Fibroblast of pulmonary artery (primary cell): ENCODE measurements at regions not wholly inside any gene's neighbourhood (a gene's known extent, or its start where the extent isn't known, plus 50 kb on each side); places are given as distances from the start of the nearest gene placed in this dataset.
A peak's percentile ranks its signal among the peaks of the same experiment; 100 is the strongest.
"Not testable (repeated sequence)": the region's sequence is repeated elsewhere in the genome, so short reads cannot be mapped to it uniquely, and the experiment has no call there.

Experiments used
- DNase-seq: peaks from one replicate; pipeline ENCODE4 v3.0.0-alpha.2; 2010; ENCODE audit warnings: low read depth
- H3K4me3 ChIP-seq: replicated peaks from 2 replicates; pipeline ENCODE4 v1.5.1; 2011; ENCODE audit warnings: low read depth, mild to moderate bottlenecking, control low read depth, low read length, moderate library complexity
- TF ChIP-seq, protein P1 (sequence below): IDR thresholded peaks from 2 replicates; pipeline ENCODE4 v1.5.1; 2011; ENCODE audit warnings: mild to moderate bottlenecking, control low read depth, low read length, inconsistent platforms; ENCODE audit errors: missing control alignments

DNA sequence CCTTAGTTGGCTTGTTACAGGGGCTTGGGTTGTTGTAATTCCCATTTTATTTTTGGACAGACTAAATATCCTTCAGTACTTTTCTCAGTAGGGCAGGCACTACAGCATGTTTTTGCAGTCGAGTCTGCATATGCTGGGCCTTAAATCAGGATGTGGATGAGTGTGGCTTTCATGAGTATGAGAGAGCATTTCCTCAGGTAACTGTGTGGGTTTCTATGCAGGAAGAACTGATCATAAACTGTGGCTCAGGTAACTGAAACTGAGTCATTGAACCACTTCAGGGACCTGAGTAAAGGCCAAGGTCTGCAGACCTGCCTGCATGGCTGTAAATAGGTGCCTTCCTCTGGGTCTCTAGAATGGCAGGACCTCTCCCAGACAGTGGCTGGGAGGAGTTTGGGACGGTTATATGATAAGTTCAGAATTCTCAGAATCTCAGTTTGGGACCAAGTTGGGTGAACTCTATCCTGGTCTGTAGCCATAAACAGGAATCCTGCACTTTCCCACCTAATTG is 112.1 kb downstream of the ZNF737 start:
- TF ChIP-seq, protein P1, sequence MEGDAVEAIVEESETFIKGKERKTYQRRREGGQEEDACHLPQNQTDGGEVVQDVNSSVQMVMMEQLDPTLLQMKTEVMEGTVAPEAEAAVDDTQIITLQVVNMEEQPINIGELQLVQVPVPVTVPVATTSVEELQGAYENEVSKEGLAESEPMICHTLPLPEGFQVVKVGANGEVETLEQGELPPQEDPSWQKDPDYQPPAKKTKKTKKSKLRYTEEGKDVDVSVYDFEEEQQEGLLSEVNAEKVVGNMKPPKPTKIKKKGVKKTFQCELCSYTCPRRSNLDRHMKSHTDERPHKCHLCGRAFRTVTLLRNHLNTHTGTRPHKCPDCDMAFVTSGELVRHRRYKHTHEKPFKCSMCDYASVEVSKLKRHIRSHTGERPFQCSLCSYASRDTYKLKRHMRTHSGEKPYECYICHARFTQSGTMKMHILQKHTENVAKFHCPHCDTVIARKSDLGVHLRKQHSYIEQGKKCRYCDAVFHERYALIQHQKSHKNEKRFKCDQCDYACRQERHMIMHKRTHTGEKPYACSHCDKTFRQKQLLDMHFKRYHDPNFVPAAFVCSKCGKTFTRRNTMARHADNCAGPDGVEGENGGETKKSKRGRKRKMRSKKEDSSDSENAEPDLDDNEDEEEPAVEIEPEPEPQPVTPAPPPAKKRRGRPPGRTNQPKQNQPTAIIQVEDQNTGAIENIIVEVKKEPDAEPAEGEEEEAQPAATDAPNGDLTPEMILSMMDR, result no peak
- no peak for DNase-seq
- H3K4me3 ChIP-seq, result no peak overlapping the region

DNA sequence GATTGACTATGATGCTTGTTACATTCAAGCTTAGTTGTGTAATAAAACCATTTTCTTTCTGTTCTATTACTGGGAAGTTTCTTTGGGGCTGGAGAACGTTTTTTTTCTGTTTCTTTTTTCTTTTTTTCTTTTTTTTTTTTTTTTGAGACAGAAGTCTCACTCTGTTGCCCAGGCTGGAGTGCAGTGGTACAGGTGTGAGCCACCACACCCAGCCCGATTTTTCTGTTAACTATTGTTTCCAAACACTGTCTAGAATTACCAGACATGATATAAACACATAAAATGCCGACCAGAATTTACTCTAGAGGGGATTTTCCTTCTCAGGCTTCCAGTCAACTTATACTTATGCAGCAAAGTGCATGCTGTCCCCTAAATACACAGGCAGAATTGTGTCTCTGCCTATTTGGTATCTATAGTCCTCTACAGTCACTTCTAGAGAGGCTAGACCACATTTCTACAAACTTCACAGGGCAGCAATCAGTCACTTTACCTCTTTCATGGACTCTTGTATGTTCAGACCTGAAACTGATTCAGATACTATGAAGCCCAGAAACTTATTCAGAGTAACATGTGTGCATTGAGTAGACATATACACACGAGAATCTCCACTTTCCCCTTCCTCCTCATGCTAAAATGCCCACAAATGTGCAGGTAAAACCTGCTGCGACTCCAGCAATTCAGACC is 121.2 kb downstream of the ZNF737 start:
- H3K4me3 ChIP-seq, result no peak overlapping the region
- TF ChIP-seq, protein P1, result no peak

DNA sequence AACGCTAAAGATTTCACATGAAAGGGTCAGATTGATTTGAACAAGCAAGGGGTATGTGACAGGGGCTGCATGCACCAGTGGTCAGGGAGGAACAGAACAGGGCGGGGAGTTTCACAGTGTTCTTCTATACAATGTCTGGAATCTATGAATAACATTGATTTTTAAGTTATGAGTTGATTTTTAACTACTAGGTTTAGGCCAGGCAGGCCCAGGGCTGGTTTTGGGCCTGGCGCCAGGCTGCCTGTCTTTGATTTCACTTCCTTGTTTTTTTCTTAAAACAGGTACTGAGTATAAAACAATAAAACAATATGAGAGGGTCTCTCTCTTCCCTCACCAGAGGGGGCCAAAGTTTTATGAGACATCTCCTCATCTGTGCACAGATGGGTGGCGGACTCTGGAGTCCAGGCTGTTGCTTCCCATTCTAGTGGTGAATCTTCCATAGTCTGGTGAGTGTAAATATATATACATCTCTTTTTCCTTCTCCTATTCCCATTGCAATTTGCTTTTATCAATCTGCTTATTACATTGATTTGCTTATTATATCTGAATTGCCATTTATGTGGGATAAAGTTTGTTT is 133.2 kb downstream of the ZNF737 start:
- not testable (repeated sequence) for H3K4me3 ChIP-seq, DNase-seq

More for the DNA sequence above, 121.2 kb downstream of the ZNF737 start:
- no peak for DNase-seq

DNA sequence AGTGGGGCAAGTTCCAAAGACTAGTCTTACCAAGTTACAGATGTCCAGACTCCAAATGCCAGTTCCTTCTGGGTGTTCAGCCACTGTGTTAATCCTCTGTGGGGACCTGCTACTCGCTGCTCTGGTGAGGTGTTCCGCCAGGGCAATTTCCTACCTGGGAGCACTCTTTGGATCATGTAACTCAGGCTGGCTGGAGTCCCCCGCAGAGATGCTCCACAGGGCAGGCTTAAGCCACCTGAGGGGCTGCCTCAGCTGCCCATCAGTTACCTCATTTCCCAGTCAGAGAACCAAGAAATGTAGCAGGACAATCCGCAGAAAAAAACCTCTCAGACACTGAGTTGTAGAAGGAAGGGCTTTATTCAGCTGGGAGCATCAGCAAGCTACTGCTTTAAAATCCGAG is 133.8 kb downstream of the ZNF737 start:
- TF ChIP-seq, protein P1, result no peak
- no peak for DNase-seq
- no peak overlapping the region for H3K4me3 ChIP-seq

DNA sequence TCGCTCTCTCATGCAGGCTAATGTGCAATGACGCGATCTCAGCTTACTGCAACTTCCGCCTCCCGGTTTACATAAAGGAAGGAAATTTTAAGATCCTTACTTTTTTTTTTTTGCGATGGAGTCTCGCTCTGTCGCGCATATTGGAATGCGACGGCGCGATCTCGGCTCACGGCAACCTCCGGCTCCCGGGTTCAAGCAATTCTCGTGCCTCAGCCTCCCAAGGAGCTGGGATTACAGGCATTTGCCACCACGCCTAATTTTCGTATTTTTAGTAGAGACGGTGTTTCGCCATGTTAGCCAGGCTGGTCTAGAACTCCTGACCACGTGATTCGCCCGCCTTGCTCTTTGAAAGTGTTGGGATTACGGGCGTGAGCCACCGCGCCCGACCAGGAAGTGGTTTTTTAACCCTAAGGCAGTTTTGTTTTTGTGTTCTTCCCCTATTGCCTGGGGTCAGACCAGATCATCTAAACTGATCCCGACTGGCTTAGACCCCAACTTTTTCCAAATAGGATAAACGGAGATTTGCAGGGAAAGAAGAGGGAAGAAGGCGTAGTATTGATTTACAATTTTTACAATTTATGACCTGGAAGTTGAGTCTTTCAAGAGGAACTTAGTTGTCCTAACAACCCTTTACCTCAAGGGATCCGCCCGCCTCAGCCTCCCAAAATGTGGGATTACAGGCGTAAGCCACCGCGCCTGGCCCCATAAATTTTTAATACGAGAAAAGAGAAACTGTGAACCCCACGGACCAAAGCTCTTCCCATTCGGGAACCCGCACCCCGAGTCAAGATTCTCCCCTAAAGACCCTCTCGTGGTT is 142.0 kb downstream of the ZNF737 start:
- DNase-seq, result peak; percentile 69
- TF ChIP-seq, protein P1, result no peak
- peak overlapping the region; percentile 61 for H3K4me3 ChIP-seq

DNA sequence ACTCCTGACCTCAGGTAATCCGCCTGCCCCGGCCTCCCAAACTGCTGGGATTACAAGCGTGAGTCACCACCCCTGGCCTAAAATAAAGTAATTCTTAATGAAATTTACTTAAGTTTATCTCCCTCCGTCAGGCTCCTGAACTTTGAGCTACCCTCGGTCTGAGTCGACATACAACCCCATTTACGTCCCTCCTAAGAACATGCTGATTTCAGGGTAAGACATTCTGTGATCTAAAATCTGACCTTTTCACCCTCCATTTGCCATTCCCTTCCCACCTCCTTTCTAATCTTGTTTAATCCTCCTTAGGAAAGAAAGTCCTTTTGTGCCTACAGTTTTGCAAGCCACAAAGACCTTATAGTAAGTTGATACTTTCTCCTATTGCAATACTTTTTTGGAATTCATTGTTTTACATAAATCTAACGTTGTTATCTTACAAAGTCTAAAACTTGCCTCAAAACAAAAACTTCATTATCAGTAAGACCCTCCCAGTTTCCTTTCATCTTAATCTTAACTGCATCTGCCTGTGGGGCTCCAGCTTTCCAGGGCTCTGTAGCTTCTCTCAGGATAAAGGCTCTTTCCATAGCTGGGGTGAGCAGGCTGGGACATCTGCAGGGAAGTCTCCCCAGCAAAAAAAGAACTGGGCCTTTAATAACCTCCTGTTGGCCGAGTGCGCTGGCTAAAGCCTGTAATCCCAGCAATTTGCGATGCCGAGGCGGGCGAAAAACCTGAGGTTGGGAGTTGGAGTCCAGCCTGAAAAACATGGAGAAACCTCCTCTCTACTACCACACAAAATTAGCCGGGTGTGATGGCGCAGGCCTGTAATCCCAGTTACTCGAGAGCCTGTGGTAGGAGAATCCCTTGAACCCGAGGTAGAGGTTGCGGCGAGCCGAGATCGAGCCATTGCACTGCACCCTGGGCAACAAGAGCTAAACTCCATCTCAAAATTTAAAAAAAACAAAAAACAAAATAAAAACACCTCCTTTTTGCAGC is 143.1 kb downstream of the ZNF737 start:
- peak overlapping the region; percentile 61 for H3K4me3 ChIP-seq
- TF ChIP-seq, protein P1, result no peak
- peak; percentile 1 for DNase-seq
